LNCaP clone FGC (cell line): ENCODE measurements at regions not wholly inside any gene's neighbourhood (a gene's known extent, or its start where the extent isn't known, plus 50 kb on each side); places are given as distances from the start of the nearest gene placed in this dataset.

Source experiments
- DNase-seq: peaks from one replicate; pipeline ENCODE4 v3.0.0-alpha.2; 2011; ENCODE audit warnings: low read depth
- H3K4me3 ChIP-seq: 2 replicates; pipeline ENCODE4 v1.5.1; 2011; ENCODE audit warnings: mild to moderate bottlenecking, low read depth, low read length, control low read depth
- TF ChIP-seq, protein P1 (sequence below): IDR thresholded peaks from 2 replicates; pipeline ENCODE4 v1.5.1; 2012; ENCODE audit warnings: mild to moderate bottlenecking; ENCODE audit not compliant: control insufficient read depth, insufficient read depth; ENCODE audit errors: extremely low read depth

DNA sequence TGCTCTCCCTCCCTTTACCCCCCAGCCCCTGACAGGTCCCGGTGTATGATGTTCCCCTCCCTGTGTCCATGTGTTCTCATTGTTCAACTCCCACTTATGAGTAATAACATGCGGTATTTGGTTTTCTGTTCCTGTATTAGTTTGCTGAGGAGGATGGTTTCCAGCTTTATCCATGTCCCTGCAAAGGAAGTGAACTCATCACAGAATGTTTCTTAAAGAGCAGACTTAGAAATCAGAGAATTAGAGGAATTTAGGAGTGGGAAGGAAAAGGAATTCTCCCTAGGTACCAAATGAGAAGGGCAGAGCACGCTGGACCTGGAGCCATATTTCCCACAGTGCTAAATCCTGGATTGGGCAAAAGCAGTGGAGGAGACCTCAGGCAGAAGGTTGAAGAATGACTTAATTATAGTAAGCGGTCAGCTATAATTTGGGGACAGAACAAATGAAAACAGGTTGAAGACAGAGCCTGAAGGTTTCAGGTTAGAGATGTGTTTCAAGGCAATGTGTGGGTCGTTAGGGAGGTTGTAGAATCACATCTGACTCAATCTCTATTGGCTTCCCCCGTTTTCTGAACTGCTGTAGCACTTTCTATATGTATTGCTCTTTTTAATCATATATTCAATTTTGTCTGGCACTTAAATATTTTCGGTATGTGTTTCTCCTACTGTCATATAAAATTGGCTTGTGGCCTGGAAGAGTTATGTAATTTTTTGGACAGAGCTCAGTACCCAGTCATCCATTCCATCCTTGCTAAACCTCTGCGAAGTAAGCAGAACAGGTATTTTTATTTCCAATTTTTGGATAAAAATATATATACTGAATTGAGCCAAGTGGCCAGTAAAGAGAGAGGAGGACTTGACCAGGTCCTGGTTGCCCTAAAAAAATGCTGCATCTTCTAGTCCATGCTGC is 210.5 kb upstream of the KLF6 start:
- H3K4me3 ChIP-seq: no peak overlapping the region
- TF ChIP-seq, protein P1, sequence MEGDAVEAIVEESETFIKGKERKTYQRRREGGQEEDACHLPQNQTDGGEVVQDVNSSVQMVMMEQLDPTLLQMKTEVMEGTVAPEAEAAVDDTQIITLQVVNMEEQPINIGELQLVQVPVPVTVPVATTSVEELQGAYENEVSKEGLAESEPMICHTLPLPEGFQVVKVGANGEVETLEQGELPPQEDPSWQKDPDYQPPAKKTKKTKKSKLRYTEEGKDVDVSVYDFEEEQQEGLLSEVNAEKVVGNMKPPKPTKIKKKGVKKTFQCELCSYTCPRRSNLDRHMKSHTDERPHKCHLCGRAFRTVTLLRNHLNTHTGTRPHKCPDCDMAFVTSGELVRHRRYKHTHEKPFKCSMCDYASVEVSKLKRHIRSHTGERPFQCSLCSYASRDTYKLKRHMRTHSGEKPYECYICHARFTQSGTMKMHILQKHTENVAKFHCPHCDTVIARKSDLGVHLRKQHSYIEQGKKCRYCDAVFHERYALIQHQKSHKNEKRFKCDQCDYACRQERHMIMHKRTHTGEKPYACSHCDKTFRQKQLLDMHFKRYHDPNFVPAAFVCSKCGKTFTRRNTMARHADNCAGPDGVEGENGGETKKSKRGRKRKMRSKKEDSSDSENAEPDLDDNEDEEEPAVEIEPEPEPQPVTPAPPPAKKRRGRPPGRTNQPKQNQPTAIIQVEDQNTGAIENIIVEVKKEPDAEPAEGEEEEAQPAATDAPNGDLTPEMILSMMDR: no peak
- DNase-seq: no peak

DNA sequence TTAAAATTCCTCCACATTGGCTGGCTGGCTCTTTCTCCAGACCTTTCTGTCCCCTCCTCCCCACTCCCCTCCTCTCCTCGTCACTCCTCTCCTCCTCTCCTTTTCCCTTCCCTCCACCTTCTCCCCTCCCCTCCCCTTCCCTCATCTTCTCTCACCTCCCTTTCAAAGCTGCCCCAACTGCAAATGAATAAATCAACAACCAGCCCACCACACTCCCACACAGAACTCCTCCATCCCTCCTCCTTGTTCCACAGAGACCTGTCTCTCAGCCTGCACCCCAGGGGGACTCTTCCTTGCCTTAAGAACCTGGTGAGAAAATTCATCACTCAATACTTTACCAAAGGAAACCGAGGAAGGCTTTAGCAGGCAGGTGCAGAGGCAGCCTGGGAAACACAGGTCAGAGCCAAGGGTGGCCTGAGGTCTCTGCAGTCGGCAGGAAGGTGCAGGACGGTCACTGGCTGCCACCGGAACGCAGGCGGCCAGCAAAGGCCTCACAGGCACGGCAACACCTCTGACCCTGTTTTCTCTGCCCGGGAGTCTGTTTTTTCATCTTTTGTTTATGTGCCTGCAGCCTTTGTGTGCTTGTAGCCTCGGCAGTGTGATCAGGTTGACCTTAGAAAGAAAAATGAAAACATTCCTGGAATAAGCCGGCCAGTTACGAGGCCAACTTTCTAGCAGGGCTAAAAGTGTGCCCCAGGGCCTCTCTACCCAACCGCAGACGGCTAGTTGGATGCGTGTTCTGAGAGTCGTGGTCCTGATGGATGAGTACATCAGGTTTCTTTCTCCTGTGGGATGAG is 207.6 kb upstream of the KLF6 start:
- no peak overlapping the region for H3K4me3 ChIP-seq
- DNase-seq: no peak
- TF ChIP-seq, protein P1: no peak

DNA sequence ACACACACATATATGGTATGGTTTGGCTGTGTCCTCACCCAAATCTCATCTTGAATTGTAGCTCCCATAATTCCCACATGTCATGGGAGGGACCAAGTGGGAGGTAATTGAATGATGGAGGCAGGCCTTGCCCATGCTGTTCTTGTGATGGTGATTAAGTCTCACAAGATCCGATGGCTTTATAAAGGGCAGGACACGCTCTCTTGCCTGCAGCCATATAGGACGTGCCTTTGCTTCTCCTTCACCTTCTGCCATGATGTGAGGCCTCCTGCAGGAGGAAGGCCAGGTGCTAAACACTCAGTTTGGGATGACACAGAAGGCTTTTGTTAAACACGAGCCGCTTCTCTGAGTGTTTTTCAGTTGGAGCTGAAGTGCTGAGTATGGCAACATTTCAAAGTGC is 205.3 kb upstream of the KLF6 start:
- no peak overlapping the region for H3K4me3 ChIP-seq
- no peak for DNase-seq
- TF ChIP-seq, protein P1: no peak

DNA sequence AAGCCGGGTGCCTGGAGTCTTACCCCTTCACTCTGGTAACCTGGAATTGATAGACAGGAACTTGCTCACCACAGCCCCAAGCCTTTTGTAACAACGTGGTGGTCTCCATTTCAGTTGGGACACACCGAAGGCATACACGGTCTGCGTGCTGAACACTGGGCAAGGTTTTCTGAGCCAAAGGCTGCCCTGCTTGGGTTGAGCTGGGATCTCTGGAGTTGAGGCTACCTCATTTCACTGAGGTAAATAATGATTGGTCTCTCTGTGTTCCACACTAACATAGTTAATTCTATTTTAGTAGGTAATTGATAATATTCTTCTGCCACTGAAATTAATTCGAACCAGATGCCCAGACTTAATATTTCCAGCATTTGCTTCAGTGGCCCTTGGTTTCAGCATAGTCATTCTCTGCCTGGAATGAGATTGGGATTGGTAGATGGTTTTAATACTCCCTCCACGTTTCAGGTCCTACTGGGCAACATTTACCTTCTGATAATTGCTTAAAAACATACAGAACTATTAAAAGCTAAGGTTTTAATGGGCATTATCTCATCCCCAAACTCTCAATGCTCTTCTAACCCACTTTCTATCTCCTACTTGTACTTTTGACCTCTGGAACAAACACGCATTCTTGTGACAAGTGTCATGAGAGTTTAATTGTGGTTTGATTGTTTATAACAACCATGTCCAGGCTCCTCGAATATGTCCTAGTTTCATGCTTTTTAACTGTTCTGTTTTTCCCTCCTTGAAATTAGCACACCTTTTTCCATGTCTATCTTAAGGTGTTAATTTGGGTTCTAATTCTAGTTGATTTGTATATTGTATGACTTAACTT is 202.3 kb upstream of the KLF6 start:
- no peak for DNase-seq
- TF ChIP-seq, protein P1: no peak
- H3K4me3 ChIP-seq: no peak overlapping the region

DNA sequence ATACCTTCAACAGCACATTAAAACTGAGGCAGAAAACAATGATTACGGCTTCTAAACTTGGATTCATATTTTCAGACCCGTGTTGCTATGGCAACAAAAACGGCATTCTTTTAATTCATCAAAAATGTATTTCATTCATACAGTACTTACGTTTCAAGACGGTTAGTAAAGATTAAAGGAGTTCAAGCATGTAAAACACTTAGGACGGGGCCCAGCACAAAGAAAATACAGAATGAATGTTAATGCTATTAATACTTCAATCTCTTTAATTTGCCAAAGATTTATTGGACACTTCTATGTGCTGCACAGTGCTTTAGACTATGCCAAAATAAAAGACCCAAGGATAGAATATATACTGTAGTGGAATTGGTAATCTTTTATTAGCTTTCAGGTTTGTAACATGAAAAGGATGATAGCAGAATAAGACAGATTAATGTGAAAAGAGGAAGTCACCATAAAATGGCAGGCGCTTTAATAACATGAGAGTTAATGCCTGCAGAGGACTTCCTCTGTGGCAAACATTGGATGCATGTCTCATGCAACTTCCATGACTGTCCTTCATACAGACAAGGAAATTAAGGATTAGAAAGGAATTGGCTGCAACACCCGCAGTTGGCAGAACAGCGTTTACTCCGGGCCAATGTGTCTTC is 201.6 kb upstream of the KLF6 start:
- DNase-seq: no peak
- TF ChIP-seq, protein P1: no peak
- H3K4me3 ChIP-seq: no peak overlapping the region
